NOMO-1 (cell line): ENCODE measurements at regions not wholly inside any gene's neighbourhood (a gene's known extent, or its start where the extent isn't known, plus 50 kb on each side); places are given as distances from the start of the nearest gene placed in this dataset.
"Not testable (repeated sequence)": the region's sequence is repeated elsewhere in the genome, so short reads cannot be mapped to it uniquely, and the experiment has no call there.

ENCODE experiments used
- DNase-seq, 2 experiments: peaks; one replicate each; lab custom pipeline; 2025; ENCODE audit not compliant: unreplicated experiment in 2 of 2; lab: John Stamatoyannopoulos, UW

GRCh38 chr1:90826024-90826423, 108.9 kb upstream of the BARHL2 start:
- DNase-seq = no peak

- no peak for DNase-seq
Observed at GRCh38 chr1:90824551-90824950, 107.4 kb upstream of the BARHL2 start.

GRCh38 chr1:90823686-90824085, 106.6 kb upstream of the BARHL2 start:
- DNase-seq = no peak

- no peak for DNase-seq
Observed at GRCh38 chr1:90821788-90822359, 104.8 kb upstream of the BARHL2 start.

- no peak for DNase-seq
Observed at GRCh38 chr1:90821152-90821787, 104.2 kb upstream of the BARHL2 start.

GRCh38 chr1:90820745-90821144, 103.6 kb upstream of the BARHL2 start:
- no peak for DNase-seq

GRCh38 chr1:90817399-90817798, 100.3 kb upstream of the BARHL2 start:
- no peak for DNase-seq

GRCh38 chr1:90812237-90812636, 95.1 kb upstream of the BARHL2 start:
- DNase-seq = not testable (repeated sequence)

GRCh38 chr1:90811444-90811950, 94.4 kb upstream of the BARHL2 start:
- DNase-seq = not testable (repeated sequence)

- no peak for DNase-seq
Observed at GRCh38 chr1:90810681-90811080, 93.6 kb upstream of the BARHL2 start.

- no peak for DNase-seq
Observed at GRCh38 chr1:90809996-90810395, 92.9 kb upstream of the BARHL2 start.

- no peak for DNase-seq
Observed at GRCh38 chr1:90809093-90809492, 92.0 kb upstream of the BARHL2 start.

- DNase-seq = no peak
Observed at GRCh38 chr1:90807329-90807728, 90.2 kb upstream of the BARHL2 start.

- no peak for DNase-seq
Observed at GRCh38 chr1:90802622-90803021, 85.5 kb upstream of the BARHL2 start.

GRCh38 chr1:90800012-90800717, 83.1 kb upstream of the BARHL2 start:
- no peak for DNase-seq

GRCh38 chr1:90799326-90799725, 82.2 kb upstream of the BARHL2 start:
- DNase-seq = no peak

- DNase-seq = no peak
Observed at GRCh38 chr1:90798883-90799282, 81.8 kb upstream of the BARHL2 start.

GRCh38 chr1:90798344-90798743, 81.2 kb upstream of the BARHL2 start:
- no peak for DNase-seq

- DNase-seq = no peak
Observed at GRCh38 chr1:90795431-90795830, 78.3 kb upstream of the BARHL2 start.

GRCh38 chr1:90786709-90787108, 69.6 kb upstream of the BARHL2 start:
- no peak for DNase-seq

GRCh38 chr1:90784186-90784847, 67.2 kb upstream of the BARHL2 start:
- no peak for DNase-seq
